ENCODE measurements at regions not wholly inside any gene's neighbourhood (a gene's known extent, or its start where the extent isn't known, plus 50 kb on each side); places are given as distances from the start of the nearest gene placed in this dataset.

DNA sequence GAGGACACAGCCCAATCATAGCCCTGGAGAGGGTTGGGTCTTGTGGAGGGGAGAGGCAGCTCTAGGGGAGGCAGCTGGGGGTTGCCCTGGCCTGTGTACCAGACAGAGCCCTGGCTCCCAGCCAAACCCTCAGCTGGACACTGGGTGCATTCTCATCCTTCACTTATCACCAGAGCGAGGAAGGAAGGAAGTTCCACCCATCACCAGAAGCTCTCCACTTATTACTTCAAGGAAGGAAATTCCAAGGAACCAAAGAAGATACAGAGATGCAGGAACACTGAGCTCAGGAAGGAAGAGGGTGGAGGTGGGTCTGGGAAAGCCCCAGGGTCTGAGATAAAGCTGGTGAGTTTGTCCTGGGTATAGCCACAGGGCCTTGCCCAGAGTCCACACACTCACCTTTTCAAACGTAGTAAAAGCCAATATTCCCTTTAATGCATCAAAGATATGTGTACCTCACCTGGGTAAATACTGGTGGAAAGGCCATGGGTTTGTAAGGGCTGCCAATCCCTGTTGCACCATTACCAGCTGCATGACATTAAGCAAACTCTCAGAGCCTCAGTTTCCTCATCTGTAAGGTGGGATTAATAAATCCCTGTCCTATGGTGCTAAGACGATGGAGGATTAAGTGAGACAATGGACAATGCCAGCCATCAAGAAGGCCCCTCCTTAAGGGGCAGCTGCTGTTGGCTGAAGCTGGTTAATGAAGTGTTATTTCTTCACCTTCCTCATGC, 109.7 kb upstream of the NAA20 start:
- Mint-ChIP-seq H3K27me3 (ENCODE audit: low read depth in 3 of 3) (peaks cover 0 to 4% (median 2%) of the 10 kb centered on the region in 3 donors), H3K9me3 (peaks cover 0 to 4% (median 0%) of the 10 kb centered on the region in 7 donors), H3K27ac (peak overlapping the region in 3 of 7 donors; percentile 64 to 76 (median 75)), H3K4me1 (peaks cover 73% of the 10 kb centered on the region), H3K4me3 (no peak overlapping the region), H3K36me3 (peaks cover 4 to 35% of the 10 kb centered on the region in 2 donors)
- peaks cover 5% of the 10 kb centered on the region for H3K79me2 ChIP-seq (ENCODE audit: insufficient read depth, low read length)
- peaks cover 73 to 77% of the 10 kb centered on the region in 2 donors for H3K4me1 ChIP-seq (ENCODE audit: control insufficient read depth in 1 of 2, insufficient read depth in 2 of 2, low read length in 2 of 2)
- H2AFZ ChIP-seq (ENCODE audit: insufficient read depth, low read depth, low read length, poor library complexity, severe bottlenecking) = no peak overlapping the region
- H3K9me3 ChIP-seq (replicated peaks in 1 of 2; ENCODE audit: control insufficient read depth in 1 of 2, insufficient read depth in 1 of 2, low read length in 2 of 2) = no peaks in the 10 kb centered on the region
- WGBS (ENCODE audit: insufficient coverage) = 100% methylated on average over 1 of the region's 3 CpGs
- TF ChIP-seq, protein P1, sequence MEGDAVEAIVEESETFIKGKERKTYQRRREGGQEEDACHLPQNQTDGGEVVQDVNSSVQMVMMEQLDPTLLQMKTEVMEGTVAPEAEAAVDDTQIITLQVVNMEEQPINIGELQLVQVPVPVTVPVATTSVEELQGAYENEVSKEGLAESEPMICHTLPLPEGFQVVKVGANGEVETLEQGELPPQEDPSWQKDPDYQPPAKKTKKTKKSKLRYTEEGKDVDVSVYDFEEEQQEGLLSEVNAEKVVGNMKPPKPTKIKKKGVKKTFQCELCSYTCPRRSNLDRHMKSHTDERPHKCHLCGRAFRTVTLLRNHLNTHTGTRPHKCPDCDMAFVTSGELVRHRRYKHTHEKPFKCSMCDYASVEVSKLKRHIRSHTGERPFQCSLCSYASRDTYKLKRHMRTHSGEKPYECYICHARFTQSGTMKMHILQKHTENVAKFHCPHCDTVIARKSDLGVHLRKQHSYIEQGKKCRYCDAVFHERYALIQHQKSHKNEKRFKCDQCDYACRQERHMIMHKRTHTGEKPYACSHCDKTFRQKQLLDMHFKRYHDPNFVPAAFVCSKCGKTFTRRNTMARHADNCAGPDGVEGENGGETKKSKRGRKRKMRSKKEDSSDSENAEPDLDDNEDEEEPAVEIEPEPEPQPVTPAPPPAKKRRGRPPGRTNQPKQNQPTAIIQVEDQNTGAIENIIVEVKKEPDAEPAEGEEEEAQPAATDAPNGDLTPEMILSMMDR (IDR thresholded peaks at IDR 0.05) = no peak
- no peaks in the 10 kb centered on the region for H4K20me1 ChIP-seq (ENCODE audit: insufficient read depth, low read length)
- intact Hi-C loops (cut with micrococcal nuclease) = loop anchor here in 1 of 2 donors (5.0 to 10.0 kb wide), 2 partner anchors 70 to 213 kb away; no protein-coding TSS in a partner anchor
- H3K27me3 ChIP-seq (ENCODE audit: control insufficient read depth in 2 of 2, insufficient read depth in 2 of 2, low read length in 2 of 2) = no peaks in the 10 kb centered on the region
- no peaks in the 10 kb centered on the region for H3K36me3 ChIP-seq (replicated peaks in 1 of 2; ENCODE audit: control insufficient read depth in 1 of 2, insufficient read depth in 2 of 2, low read length in 2 of 2)
- no peak overlapping the region for H3K9ac ChIP-seq (ENCODE audit: insufficient read depth, low read length, poor library complexity, severe bottlenecking)
- peak overlapping the region in 1 of 2 donors; percentile 1 for H3K27ac ChIP-seq (ENCODE audit: low read depth in 1 of 2, low read length in 2 of 2)
- DNase-seq = peak in 1 of 3 donors; percentile 39
- no peak overlapping the region for H3K4me2 ChIP-seq (replicated peaks; ENCODE audit: extremely low read depth, low read length, poor library complexity, severe bottlenecking)
- no peak overlapping the region for H3K4me3 ChIP-seq (replicated peaks in 1 of 3; ENCODE audit: low read depth in 2 of 3, low read length in 3 of 3)

DNA sequence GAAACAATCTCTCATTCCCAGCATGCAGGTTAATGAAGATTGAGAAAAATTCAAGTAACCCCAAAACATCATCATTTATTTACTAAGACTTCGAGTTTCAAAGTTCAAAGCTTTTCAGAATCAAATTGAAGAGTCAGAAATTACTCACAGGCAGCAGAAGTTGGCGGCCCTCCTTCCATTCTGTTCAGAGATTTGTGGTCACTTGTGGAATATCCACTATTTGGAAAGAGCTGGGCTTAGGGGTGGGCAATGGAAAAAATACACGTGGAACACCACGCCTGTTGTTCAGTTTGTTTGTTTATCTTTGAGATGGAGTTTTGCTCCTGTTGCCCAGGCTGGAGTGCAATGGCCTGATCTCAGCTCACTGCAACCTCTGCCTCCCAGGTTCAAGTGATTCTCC, 108.6 kb upstream of the NAA20 start:
- Mint-ChIP-seq H3K4me3 (no peak overlapping the region), H3K27ac (peak overlapping the region in 6 of 7 donors; percentile 35 to 89 (median 84)), H3K4me1 (peaks cover 74% of the 10 kb centered on the region), H3K36me3 (peaks cover 4 to 35% of the 10 kb centered on the region in 2 donors), H3K9me3 (peaks cover 0 to 4% (median 0%) of the 10 kb centered on the region in 7 donors), H3K27me3 (ENCODE audit: low read depth in 3 of 3) (peaks cover 0 to 4% (median 4%) of the 10 kb centered on the region in 3 donors)
- no peak overlapping the region for H3K9ac ChIP-seq (ENCODE audit: insufficient read depth, low read length, poor library complexity, severe bottlenecking)
- peak in 1 of 3 donors; percentile 49 for DNase-seq
- no peaks in the 10 kb centered on the region for H4K20me1 ChIP-seq (ENCODE audit: insufficient read depth, low read length)
- intact Hi-C loops (cut with micrococcal nuclease) = loop anchor here in 1 of 2 donors (5.0 to 10.0 kb wide), 2 partner anchors 69 to 214 kb away; no protein-coding TSS in a partner anchor
- TF ChIP-seq, protein P1 (IDR thresholded peaks at IDR 0.05) = no peak
- WGBS (ENCODE audit: insufficient coverage) = 100% methylated on average over 2 of the region's 4 CpGs
- H3K79me2 ChIP-seq (ENCODE audit: insufficient read depth, low read length) = peaks cover 5% of the 10 kb centered on the region
- no peak overlapping the region for H3K4me3 ChIP-seq (replicated peaks in 1 of 3; ENCODE audit: low read depth in 2 of 3, low read length in 3 of 3)
- H3K4me1 ChIP-seq (ENCODE audit: control insufficient read depth in 1 of 2, insufficient read depth in 2 of 2, low read length in 2 of 2) = peaks cover 74 to 77% of the 10 kb centered on the region in 2 donors
- H3K27me3 ChIP-seq (ENCODE audit: control insufficient read depth in 2 of 2, insufficient read depth in 2 of 2, low read length in 2 of 2) = no peaks in the 10 kb centered on the region
- H2AFZ ChIP-seq (ENCODE audit: insufficient read depth, low read depth, low read length, poor library complexity, severe bottlenecking) = no peak overlapping the region
- no peaks in the 10 kb centered on the region for H3K36me3 ChIP-seq (replicated peaks in 1 of 2; ENCODE audit: control insufficient read depth in 1 of 2, insufficient read depth in 2 of 2, low read length in 2 of 2)
- H3K27ac ChIP-seq (ENCODE audit: low read depth in 1 of 2, low read length in 2 of 2) = peak overlapping the region; percentile 73 to 74
- H3K9me3 ChIP-seq (replicated peaks in 1 of 2; ENCODE audit: control insufficient read depth in 1 of 2, insufficient read depth in 1 of 2, low read length in 2 of 2) = no peaks in the 10 kb centered on the region
- no peak overlapping the region for H3K4me2 ChIP-seq (replicated peaks; ENCODE audit: extremely low read depth, low read length, poor library complexity, severe bottlenecking)
